RCC 7860 (cell line): ENCODE measurements at regions not wholly inside any gene's neighbourhood (a gene's known extent, or its start where the extent isn't known, plus 50 kb on each side); places are given as distances from the start of the nearest gene placed in this dataset.
A peak's percentile ranks its signal among the peaks of the same experiment; 100 is the strongest.

Experiments
- DNase-seq: peaks from one replicate; pipeline ENCODE4 v3.0.0-alpha.2; 2015; ENCODE audit warnings: low spot score
- FAIRE-seq: peaks from 2 replicates; lab custom pipeline; 2012; peaks lifted over from hg19 to GRCh38; lab: Jason Lieb, UNC

DNA sequence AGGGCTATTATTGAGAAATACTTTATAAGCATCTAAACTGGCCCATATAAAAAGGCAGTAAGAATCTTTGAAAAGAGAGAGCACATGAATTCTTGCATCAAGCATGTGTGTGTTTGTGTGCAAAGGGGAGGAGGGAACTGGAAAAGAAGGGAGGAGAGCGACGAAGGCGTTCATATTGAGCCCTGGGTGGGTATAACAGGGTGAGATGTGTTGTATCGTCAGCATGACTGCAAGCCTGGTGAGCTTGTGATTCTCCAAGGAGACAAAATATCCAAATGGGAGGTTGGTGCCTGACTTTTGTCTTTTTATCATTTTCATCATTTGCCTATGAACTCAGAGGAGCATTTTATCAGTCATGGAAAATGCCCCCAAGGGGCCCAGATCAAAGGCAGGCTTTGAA, 70.8 kb upstream of the PMFBP1 start:
- no peak for DNase-seq
- FAIRE-seq: no peak

DNA sequence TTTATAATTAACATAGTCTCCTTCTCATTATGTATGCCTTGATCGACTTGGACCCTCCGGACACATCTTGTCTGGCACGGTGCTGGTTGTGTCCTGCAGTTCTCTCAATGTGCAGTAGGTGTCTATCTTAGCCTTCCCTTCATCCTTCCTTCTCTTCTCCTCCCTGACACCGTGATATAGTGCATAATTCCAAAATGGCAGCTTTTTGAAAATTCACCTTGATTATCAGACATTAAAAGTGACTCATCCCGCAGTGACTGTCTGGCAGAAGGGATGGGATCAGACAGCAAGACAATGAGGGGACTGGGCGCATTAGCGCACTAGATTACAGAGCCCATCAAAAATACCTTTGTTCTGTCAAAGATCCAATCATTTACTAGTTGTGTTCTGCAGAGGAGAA, 70.0 kb upstream of the PMFBP1 start:
- peak; percentile 29 for FAIRE-seq
- DNase-seq: peak; percentile 43

DNA sequence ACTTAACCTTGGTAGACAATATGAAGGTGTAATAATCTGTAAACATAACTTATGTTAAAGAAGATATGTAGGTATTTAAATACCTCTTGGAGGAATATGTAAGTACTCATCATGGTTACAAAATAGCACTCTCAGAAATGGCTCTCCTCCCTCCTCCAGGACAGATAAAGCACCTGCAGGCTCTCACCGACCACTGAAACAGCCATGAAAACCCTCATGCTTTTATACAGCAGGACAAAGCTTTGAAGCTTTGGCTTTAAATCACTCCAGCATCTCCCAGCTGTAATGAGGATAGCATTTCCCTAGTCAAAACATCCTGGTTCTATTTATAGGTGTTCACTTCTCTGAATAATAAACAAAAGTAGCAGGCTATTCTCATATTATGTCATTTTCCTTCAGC, 69.1 kb upstream of the PMFBP1 start:
- FAIRE-seq: no peak
- no peak for DNase-seq

DNA sequence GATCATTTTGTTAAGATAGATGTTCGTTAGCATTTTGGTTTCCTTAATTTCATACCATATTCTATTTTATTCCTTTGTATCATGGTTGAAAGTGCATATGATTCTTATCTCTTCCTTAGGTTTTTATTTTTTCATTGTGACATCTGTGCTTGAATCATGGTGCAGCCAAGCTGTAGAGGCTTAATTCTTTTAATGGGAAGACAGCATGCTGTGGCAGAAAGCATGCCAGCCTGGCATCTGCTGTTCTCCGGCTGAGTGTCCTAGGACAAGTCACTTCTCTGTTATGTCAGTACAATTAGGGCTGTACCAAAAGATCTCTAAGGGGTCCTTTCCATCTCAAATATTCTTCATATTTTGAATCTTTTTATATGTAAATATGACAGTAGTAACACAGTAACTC, 68.5 kb upstream of the PMFBP1 start:
- no peak for DNase-seq
- FAIRE-seq: no peak

DNA sequence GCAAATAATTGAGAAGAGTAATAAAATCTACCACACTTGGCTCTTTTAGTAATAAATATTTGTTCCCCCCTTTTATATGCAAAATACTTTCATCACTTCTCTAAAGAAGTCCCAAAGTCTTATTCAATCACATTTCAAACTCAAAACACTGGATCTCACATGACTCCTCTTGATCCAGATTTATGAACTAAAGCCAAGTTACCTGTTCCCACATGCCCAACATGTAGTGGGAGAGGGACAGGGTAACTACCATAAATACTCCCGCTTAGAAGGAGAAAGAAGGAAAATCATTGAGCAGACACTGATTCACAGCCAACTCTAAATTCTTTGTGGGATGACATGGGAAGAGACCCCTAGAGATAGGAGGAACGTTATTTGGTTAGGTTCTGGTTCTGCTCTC, 64.9 kb upstream of the PMFBP1 start:
- FAIRE-seq (no peak), DNase-seq (no peak)

DNA sequence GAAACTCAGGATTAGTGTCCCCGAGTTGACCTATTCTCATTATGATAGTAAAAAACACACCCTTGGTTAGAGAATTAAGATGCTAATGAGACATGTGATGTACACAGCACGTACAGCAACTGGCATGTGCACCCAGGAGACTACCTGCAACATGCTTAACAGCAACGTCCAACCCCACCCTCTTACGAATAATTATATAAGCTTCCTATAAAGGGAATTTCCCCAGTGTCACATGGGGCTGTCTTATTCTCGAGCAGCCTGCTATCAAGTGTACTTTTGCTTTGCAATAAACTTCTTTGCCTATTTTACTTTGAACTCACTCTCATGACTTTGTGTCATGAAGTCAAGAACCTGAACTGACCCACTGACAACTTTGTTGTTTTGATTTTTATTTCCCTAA, 62.4 kb upstream of the PMFBP1 start:
- no peak for FAIRE-seq
- no peak for DNase-seq

DNA sequence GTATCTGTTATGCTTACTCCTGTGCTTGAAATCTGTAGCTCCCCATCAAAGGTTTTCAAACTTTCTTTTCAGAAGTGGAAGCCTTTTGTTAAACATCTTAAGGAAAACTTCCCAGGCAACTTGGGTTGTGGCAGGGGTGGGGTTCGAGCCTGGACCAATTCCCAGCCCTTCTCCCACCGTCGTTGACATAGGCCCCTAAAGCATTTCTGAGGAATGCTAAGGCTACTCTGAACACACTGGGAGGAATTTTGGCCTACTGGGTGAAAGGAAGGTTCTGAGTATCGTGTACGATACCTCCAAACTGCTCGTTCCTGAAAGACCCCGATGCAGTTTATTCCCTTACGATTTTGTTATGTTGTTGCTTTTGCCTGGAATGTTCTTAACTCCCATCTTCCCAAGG, 56.1 kb upstream of the PMFBP1 start:
- DNase-seq (no peak), FAIRE-seq (no peak)

DNA sequence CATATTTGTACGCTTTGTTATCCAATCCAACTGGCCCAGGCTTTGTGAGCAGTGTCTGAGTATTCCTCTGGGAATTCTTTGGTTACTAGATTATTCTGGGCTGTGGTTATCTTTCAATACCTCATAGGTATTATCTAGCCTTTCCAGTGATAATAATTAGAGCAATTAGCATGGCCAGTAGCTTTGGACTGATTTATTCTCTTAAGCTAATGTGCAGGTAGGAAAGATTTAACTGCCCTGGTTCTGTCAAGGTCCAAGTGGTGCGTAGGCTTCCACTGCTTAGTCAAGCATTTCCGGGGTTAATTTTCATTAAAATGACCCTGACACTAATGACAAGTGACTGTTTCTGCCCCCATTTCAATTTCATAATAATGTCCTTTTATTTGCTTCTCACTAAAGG, 54.2 kb upstream of the PMFBP1 start:
- FAIRE-seq (no peak), DNase-seq (no peak)

DNA sequence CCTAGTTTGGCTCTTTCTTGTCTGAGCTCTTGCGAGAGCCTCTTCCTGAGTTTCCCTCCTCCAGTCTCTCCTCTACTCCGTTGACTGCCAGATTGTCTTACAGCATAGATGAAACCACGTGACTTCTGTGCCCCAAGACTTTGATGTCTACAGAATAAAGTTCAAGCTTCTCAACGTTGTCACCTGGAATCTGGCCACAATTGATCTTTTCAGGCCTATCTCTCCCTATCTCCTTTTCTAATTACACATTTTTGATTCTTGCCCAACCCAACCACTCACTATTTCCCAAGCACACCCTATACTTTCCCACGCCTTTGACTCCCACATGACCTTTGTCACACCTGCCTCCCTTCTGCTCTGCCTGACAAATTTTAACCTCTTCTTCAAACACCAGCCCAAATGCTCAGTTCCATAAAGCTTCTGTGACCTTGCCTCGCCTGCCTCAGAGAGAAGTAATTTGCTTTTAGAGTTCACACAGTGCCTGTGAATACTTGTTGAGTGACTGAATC, 52.4 kb upstream of the PMFBP1 start:
- no peak for FAIRE-seq
- no peak for DNase-seq

DNA sequence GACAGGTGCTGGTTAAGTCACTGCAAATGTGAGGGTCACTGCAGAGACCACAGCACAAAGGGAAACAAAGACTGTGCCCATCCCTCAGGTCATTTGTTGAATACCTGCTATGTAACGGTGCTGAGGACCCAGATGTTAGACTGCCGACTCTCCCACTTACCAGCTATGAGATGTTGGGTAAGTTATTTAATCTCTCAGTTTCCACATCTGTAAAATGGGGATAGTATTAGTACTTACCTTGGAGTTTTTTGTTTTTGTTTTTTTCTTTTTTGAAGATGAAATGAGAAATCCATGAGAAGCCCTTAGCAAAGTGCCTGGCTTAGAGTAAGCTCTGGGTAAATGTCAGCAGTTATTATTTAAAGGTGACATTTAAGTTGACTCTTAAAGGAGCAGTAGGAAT, 50.5 kb upstream of the PMFBP1 start:
- FAIRE-seq: no peak

More for the DNA sequence above, 50.5 kb upstream of the PMFBP1 start:
- DNase-seq: no peak
